CD1c-positive myeloid dendritic cell (primary cell): ENCODE measurements at regions not wholly inside any gene's neighbourhood (a gene's known extent, or its start where the extent isn't known, plus 50 kb on each side); places are given as distances from the start of the nearest gene placed in this dataset.

ENCODE experiments used
- DNase-seq: peaks from one replicate; pipeline ENCODE4 v3.0.0-alpha.2; 2016; ENCODE audit errors: extremely low spot score

- no peak for DNase-seq
These were observed 68.7 kb upstream of the KLF6 start for GRCh38 chr10:3853547-3854303.

GRCh38 chr10:3853016-3853415, 68.0 kb upstream of the KLF6 start:
- no peak for DNase-seq

GRCh38 chr10:3852147-3852904, 67.3 kb upstream of the KLF6 start:
- peak; percentile 95 for DNase-seq

GRCh38 chr10:3850999-3851937, 66.3 kb upstream of the KLF6 start:
- peak; percentile 93 for DNase-seq

- peak; percentile 67 for DNase-seq
These were observed 64.0 kb upstream of the KLF6 start for GRCh38 chr10:3848775-3849635.

- DNase-seq = peak; percentile 31
These were observed 63.2 kb upstream of the KLF6 start for GRCh38 chr10:3848005-3848774.

GRCh38 chr10:3846736-3847135, 61.7 kb upstream of the KLF6 start:
- DNase-seq = no peak

GRCh38 chr10:3844491-3845025, 59.5 kb upstream of the KLF6 start:
- no peak for DNase-seq

- DNase-seq = peak; percentile 63
These were observed 53.7 kb upstream of the KLF6 start for GRCh38 chr10:3838460-3839437.

- DNase-seq = no peak
These were observed 52.8 kb upstream of the KLF6 start for GRCh38 chr10:3837647-3838459.

- DNase-seq = no peak
These were observed 51.3 kb upstream of the KLF6 start for GRCh38 chr10:3836222-3836820.

GRCh38 chr10:3835770-3836169, 50.8 kb upstream of the KLF6 start:
- peak; percentile 82 for DNase-seq

- no peak for DNase-seq
These were observed 49.9 kb upstream of the KLF6 start for GRCh38 chr10:3834947-3835346.
